WTC11 (cell line): ENCODE measurements at regions not wholly inside any gene's neighbourhood (a gene's known extent, or its start where the extent isn't known, plus 50 kb on each side); places are given as distances from the start of the nearest gene placed in this dataset.

ENCODE experiments used
- FOXK1 ChIP-seq: sonication (generic); formaldehyde crosslinking; IDR thresholded peaks from 2 replicates; pipeline ENCODE4 v1.8.0; 2022; ENCODE audit warnings: mild to moderate bottlenecking, moderate library complexity, missing genetic modification reagents
- TF ChIP-seq, protein P1 (sequence below): fragments of 200-600 bp; IDR thresholded peaks from 2 replicates; pipeline ENCODE4 v1.8.0; 2022; ENCODE audit warnings: antibody characterized with exemption
- TF ChIP-seq, protein P2 (sequence below): sonication (generic); formaldehyde crosslinking; IDR thresholded peaks from 2 replicates; pipeline ENCODE4 v1.8.1; 2023; ENCODE audit warnings: mild to moderate bottlenecking, missing genetic modification reagents, borderline replicate concordance

DNA sequence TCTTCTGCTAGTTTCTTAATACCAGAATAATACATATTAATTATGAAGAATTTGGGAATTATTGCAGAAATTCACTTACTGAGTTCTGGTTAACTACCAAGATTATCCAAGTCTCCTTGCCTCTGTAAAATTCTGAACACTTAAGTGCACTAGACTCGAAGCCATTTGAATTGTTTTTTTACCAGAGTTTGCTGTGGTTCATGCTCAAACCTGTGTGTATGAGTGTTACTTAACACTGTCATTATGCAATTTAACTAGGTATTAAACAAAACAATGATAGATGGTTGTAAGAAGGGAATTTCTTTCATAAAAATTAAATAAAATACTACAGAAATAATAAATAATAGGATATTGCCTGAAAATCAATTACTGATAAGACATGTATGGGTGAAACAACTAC, 145.6 kb upstream of the FAT4 start:
- TF ChIP-seq, protein P1, sequence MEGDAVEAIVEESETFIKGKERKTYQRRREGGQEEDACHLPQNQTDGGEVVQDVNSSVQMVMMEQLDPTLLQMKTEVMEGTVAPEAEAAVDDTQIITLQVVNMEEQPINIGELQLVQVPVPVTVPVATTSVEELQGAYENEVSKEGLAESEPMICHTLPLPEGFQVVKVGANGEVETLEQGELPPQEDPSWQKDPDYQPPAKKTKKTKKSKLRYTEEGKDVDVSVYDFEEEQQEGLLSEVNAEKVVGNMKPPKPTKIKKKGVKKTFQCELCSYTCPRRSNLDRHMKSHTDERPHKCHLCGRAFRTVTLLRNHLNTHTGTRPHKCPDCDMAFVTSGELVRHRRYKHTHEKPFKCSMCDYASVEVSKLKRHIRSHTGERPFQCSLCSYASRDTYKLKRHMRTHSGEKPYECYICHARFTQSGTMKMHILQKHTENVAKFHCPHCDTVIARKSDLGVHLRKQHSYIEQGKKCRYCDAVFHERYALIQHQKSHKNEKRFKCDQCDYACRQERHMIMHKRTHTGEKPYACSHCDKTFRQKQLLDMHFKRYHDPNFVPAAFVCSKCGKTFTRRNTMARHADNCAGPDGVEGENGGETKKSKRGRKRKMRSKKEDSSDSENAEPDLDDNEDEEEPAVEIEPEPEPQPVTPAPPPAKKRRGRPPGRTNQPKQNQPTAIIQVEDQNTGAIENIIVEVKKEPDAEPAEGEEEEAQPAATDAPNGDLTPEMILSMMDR: no peak
- no peak for TF ChIP-seq FOXK1 (CRISPR knock-in tag)
- TF ChIP-seq, protein P2, sequence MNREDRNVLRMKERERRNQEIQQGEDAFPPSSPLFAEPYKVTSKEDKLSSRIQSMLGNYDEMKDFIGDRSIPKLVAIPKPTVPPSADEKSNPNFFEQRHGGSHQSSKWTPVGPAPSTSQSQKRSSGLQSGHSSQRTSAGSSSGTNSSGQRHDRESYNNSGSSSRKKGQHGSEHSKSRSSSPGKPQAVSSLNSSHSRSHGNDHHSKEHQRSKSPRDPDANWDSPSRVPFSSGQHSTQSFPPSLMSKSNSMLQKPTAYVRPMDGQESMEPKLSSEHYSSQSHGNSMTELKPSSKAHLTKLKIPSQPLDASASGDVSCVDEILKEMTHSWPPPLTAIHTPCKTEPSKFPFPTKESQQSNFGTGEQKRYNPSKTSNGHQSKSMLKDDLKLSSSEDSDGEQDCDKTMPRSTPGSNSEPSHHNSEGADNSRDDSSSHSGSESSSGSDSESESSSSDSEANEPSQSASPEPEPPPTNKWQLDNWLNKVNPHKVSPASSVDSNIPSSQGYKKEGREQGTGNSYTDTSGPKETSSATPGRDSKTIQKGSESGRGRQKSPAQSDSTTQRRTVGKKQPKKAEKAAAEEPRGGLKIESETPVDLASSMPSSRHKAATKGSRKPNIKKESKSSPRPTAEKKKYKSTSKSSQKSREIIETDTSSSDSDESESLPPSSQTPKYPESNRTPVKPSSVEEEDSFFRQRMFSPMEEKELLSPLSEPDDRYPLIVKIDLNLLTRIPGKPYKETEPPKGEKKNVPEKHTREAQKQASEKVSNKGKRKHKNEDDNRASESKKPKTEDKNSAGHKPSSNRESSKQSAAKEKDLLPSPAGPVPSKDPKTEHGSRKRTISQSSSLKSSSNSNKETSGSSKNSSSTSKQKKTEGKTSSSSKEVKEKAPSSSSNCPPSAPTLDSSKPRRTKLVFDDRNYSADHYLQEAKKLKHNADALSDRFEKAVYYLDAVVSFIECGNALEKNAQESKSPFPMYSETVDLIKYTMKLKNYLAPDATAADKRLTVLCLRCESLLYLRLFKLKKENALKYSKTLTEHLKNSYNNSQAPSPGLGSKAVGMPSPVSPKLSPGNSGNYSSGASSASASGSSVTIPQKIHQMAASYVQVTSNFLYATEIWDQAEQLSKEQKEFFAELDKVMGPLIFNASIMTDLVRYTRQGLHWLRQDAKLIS (CRISPR knock-in tag): no peak
